Natural killer cell (primary cell): ENCODE measurements at regions not wholly inside any gene's neighbourhood (a gene's known extent, or its start where the extent isn't known, plus 50 kb on each side); places are given as distances from the start of the nearest gene placed in this dataset.

Experiments used
- ATAC-seq, 3 donors: fragments of 150-1000 bp in 2 of 3; fragments of 200-7000 bp in 1 of 3; cut with Tn5 transposase; 1 replicate in 1 of 3; 2 replicates in 2 of 3; pipeline ENCODE4 v1.10.0; 2021; ENCODE audit warnings: mild to moderate bottlenecking in 2 of 3, moderate library complexity in 2 of 3
- DNase-seq, 2 donors: peaks; one replicate each; pipeline versions ENCODE4 v3.0.0 to v3.0.0-alpha.2; 2013 to 2021; ENCODE audit warnings: mixed read lengths in 1 of 2
- H3K27ac ChIP-seq: one replicate; pipeline ENCODE4 v1.5.1; 2013; ENCODE audit warnings: mild to moderate bottlenecking, low read length
- H3K27me3 ChIP-seq: one replicate; pipeline ENCODE4 v1.6.1; 2013; ENCODE audit warnings: low read length; ENCODE audit not compliant: control insufficient read depth, insufficient read depth
- H3K36me3 ChIP-seq: one replicate; pipeline ENCODE4 v1.6.1; 2013; ENCODE audit warnings: low read length; ENCODE audit not compliant: control insufficient read depth, insufficient read depth
- H3K4me1 ChIP-seq: one replicate; pipeline ENCODE4 v1.6.1; 2013; ENCODE audit warnings: low read length; ENCODE audit not compliant: control insufficient read depth, insufficient read depth
- H3K4me3 ChIP-seq: one replicate; pipeline ENCODE4 v1.5.1; 2013; ENCODE audit warnings: low read length
- H3K9me3 ChIP-seq: one replicate; pipeline ENCODE4 v1.6.1; 2013; ENCODE audit warnings: low read length; ENCODE audit not compliant: control insufficient read depth, insufficient read depth
- H3K27ac Mint-ChIP-seq, 2 donors: one replicate each; pipeline ENCODE4 v1.8.0; 2022; ENCODE audit warnings: mild to moderate bottlenecking in 2 of 2, mixed read lengths in 2 of 2, moderate library complexity in 1 of 2
- H3K27me3 Mint-ChIP-seq, 2 donors: one replicate each; pipeline ENCODE4 v1.8.0; 2022; ENCODE audit warnings: low read depth in 2 of 2, mixed read lengths in 2 of 2
- H3K36me3 Mint-ChIP-seq: one replicate; pipeline ENCODE4 v1.8.0; 2022; ENCODE audit warnings: mixed read lengths
- H3K4me1 Mint-ChIP-seq, 2 donors: one replicate each; pipeline ENCODE4 v1.8.0; 2022; ENCODE audit warnings: mixed read lengths in 2 of 2
- H3K4me3 Mint-ChIP-seq: one replicate; pipeline ENCODE4 v1.8.0; 2022; ENCODE audit warnings: mild to moderate bottlenecking, moderate library complexity, mixed read lengths
- H3K9me3 Mint-ChIP-seq, 2 donors: one replicate each; pipeline ENCODE4 v1.8.0; 2022; ENCODE audit warnings: mixed read lengths in 2 of 2
- WGBS: methylation state at CpG from one replicate; pipeline ENCODE4 v1.1.7; 2013; ENCODE audit warnings: missing lambda C conversion rate; ENCODE audit not compliant: insufficient coverage; 5-methylcytosine and 5-hydroxymethylcytosine counted together
- intact Hi-C: fragments of 100-400 bp; cut with micrococcal nuclease; formaldehyde crosslinking; loops from one replicate; pipeline ENCODE4 v1.14.2; 2022
- TF ChIP-seq, protein P1 (sequence below): fragments of 200-600 bp; IDR thresholded peaks from one replicate; pipeline ENCODE4 v1.8.0; 2022; ENCODE audit warnings: antibody characterized with exemption

GRCh38 chr1:103230061-103230460 is 121.7 kb upstream of the COL11A1 start:
- Histone ChIP-seq H3K27ac (no peak overlapping the region), H3K9me3 (no peaks in the 10 kb centered on the region), H3K27me3 (no peaks in the 10 kb centered on the region), H3K36me3 (no peaks in the 10 kb centered on the region), H3K4me3 (no peak overlapping the region), H3K4me1 (no peaks in the 10 kb centered on the region)
- no peak overlapping the region for H3K27ac Mint-ChIP-seq
- H3K4me1 Mint-ChIP-seq, result no peaks in the 10 kb centered on the region
- H3K27me3 Mint-ChIP-seq, result no peaks in the 10 kb centered on the region
- intact Hi-C loops, result no loop called here
- no peak for ATAC-seq
- no peak for DNase-seq
- H3K36me3 Mint-ChIP-seq, result no peaks in the 10 kb centered on the region
- no peak overlapping the region for H3K4me3 Mint-ChIP-seq
- peaks cover 7 to 10% of the 10 kb centered on the region in 2 donors for H3K9me3 Mint-ChIP-seq
- TF ChIP-seq, protein P1, sequence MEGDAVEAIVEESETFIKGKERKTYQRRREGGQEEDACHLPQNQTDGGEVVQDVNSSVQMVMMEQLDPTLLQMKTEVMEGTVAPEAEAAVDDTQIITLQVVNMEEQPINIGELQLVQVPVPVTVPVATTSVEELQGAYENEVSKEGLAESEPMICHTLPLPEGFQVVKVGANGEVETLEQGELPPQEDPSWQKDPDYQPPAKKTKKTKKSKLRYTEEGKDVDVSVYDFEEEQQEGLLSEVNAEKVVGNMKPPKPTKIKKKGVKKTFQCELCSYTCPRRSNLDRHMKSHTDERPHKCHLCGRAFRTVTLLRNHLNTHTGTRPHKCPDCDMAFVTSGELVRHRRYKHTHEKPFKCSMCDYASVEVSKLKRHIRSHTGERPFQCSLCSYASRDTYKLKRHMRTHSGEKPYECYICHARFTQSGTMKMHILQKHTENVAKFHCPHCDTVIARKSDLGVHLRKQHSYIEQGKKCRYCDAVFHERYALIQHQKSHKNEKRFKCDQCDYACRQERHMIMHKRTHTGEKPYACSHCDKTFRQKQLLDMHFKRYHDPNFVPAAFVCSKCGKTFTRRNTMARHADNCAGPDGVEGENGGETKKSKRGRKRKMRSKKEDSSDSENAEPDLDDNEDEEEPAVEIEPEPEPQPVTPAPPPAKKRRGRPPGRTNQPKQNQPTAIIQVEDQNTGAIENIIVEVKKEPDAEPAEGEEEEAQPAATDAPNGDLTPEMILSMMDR, result no peak
- WGBS, result 79% methylated on average over 3 of the region's 4 CpGs

GRCh38 chr1:103220631-103221041 is 112.3 kb upstream of the COL11A1 start:
- intact Hi-C loops, result no loop called here
- H3K27me3 Mint-ChIP-seq, result no peaks in the 10 kb centered on the region
- Histone ChIP-seq H3K4me1 (no peaks in the 10 kb centered on the region), H3K27ac (no peak overlapping the region), H3K27me3 (no peaks in the 10 kb centered on the region), H3K4me3 (no peak overlapping the region), H3K9me3 (no peaks in the 10 kb centered on the region), H3K36me3 (no peaks in the 10 kb centered on the region)
- no peak overlapping the region for H3K4me3 Mint-ChIP-seq
- WGBS, result 70% methylated on average over 1 of the region's 1 CpG
- H3K36me3 Mint-ChIP-seq, result no peaks in the 10 kb centered on the region
- TF ChIP-seq, protein P1, result no peak
- no peak overlapping the region for H3K27ac Mint-ChIP-seq
- DNase-seq (no peak), ATAC-seq (no peak)
- H3K4me1 Mint-ChIP-seq, result no peaks in the 10 kb centered on the region
- peaks cover 6 to 11% of the 10 kb centered on the region in 2 donors for H3K9me3 Mint-ChIP-seq

GRCh38 chr1:103218821-103219220 is 110.5 kb upstream of the COL11A1 start:
- Histone ChIP-seq H3K9me3 (no peaks in the 10 kb centered on the region), H3K27ac (no peak overlapping the region), H3K36me3 (no peaks in the 10 kb centered on the region), H3K4me3 (no peak overlapping the region), H3K4me1 (no peaks in the 10 kb centered on the region), H3K27me3 (no peaks in the 10 kb centered on the region)
- peaks cover 8 to 12% of the 10 kb centered on the region in 2 donors for H3K9me3 Mint-ChIP-seq
- H3K36me3 Mint-ChIP-seq, result no peaks in the 10 kb centered on the region
- no peak overlapping the region for H3K4me3 Mint-ChIP-seq
- WGBS, result no CpG with 5 or more reads among the region's 1 CpG
- DNase-seq (no peak), ATAC-seq (no peak)
- no peak overlapping the region for H3K27ac Mint-ChIP-seq
- intact Hi-C loops, result no loop called here
- no peaks in the 10 kb centered on the region for H3K4me1 Mint-ChIP-seq
- no peaks in the 10 kb centered on the region for H3K27me3 Mint-ChIP-seq
- TF ChIP-seq, protein P1, result no peak

GRCh38 chr1:103218369-103218768 is 110.0 kb upstream of the COL11A1 start:
- H3K27me3 ChIP-seq, result no peaks in the 10 kb centered on the region
- no peak overlapping the region for H3K4me3 ChIP-seq
- no peaks in the 10 kb centered on the region for H3K4me1 ChIP-seq
- H3K9me3 Mint-ChIP-seq, result peaks cover 8 to 11% of the 10 kb centered on the region in 2 donors
- DNase-seq (no peak), ATAC-seq (no peak)
- intact Hi-C loops, result no loop called here
- H3K4me1 Mint-ChIP-seq, result no peaks in the 10 kb centered on the region
- H3K27ac ChIP-seq, result no peak overlapping the region
- H3K27me3 Mint-ChIP-seq, result no peaks in the 10 kb centered on the region
- H3K9me3 ChIP-seq, result no peaks in the 10 kb centered on the region
- no peak overlapping the region for H3K4me3 Mint-ChIP-seq
- TF ChIP-seq, protein P1, result no peak
- H3K36me3 Mint-ChIP-seq, result no peaks in the 10 kb centered on the region
- no peaks in the 10 kb centered on the region for H3K36me3 ChIP-seq
- no peak overlapping the region for H3K27ac Mint-ChIP-seq
